ENCODE measurements at regions not wholly inside any gene's neighbourhood (a gene's known extent, or its start where the extent isn't known, plus 50 kb on each side); places are given as distances from the start of the nearest gene placed in this dataset.

GRCh38 chr9:38120961-38121360, 51.9 kb upstream of the SHB start (continued):
- TF ChIP-seq RXRA (IDR thresholded peaks at IDR 0.05; ENCODE audit: insufficient read depth, low read depth, low read length) (no peak), RNF2 (IDR thresholded peaks at IDR 0.05; ENCODE audit: borderline replicate concordance, low read depth, low read length, missing control alignments, poor library complexity, severe bottlenecking) (no peak), CTCF (IDR thresholded peaks at IDR 0.05; ENCODE audit: control extremely low read depth in 1 of 3, insufficient read depth in 1 of 3, low read depth in 1 of 3, low read length in 3 of 3) (no peak), POLR2A (IDR thresholded peaks at IDR 0.05; ENCODE audit: control extremely low read depth in 1 of 2, low read depth in 2 of 2, low read length in 2 of 2) (no peak), CBX8 (IDR thresholded peaks at IDR 0.05; ENCODE audit: borderline replicate concordance, low read depth, low read length) (no peak), SRF (IDR thresholded peaks at IDR 0.05; ENCODE audit: low read depth, low read length) (no peak), BACH1 (IDR thresholded peaks at IDR 0.05; ENCODE audit: low read length) (no peak), TAF7 (optimal IDR thresholded peaks at IDR 0.05; ENCODE audit: borderline replicate concordance, low read depth, low read length) (no peak), KDM5A (IDR thresholded peaks at IDR 0.05; ENCODE audit: low read length) (no peak)

All from H1 (cell line).